BE2C (cell line): ENCODE measurements at regions not wholly inside any gene's neighbourhood (a gene's known extent, or its start where the extent isn't known, plus 50 kb on each side); places are given as distances from the start of the nearest gene placed in this dataset.

ENCODE experiments used
- DNase-seq: peaks from one replicate; pipeline ENCODE4 v3.0.0-alpha.2; 2020
- H3K27me3 ChIP-seq: fragments of 250-450 bp; sonication (Bioruptor Pico); 2 replicates; pipeline ENCODE4 v1.5.1; 2020; ENCODE audit warnings: mild to moderate bottlenecking
- H3K36me3 ChIP-seq: fragments of 250-450 bp; sonication (Bioruptor Pico); 2 replicates; pipeline ENCODE4 v1.5.1; 2020; ENCODE audit warnings: mild to moderate bottlenecking
- H3K4me1 ChIP-seq: fragments of 250-450 bp; sonication (Bioruptor Pico); 2 replicates; pipeline ENCODE4 v1.5.1; 2020
- H3K4me3 ChIP-seq: 2 replicates; pipeline ENCODE4 v1.5.1; 2011; ENCODE audit warnings: low read depth, low read length
- H3K9me3 ChIP-seq: fragments of 250-450 bp; sonication (Bioruptor Pico); 2 replicates; pipeline ENCODE4 v1.5.1; 2020
- TF ChIP-seq, protein P1 (sequence below): IDR thresholded peaks from 2 replicates; pipeline ENCODE4 v1.5.1; 2012; ENCODE audit warnings: mild to moderate bottlenecking, low read depth, low read length

GRCh38 chr7:10106609-10107008 lies 867.1 kb upstream of the PHF14 start:
- H3K27me3 ChIP-seq, result no peaks in the 10 kb centered on the region
- H3K9me3 ChIP-seq, result no peaks in the 10 kb centered on the region
- peaks cover 9% of the 10 kb centered on the region for H3K4me1 ChIP-seq
- TF ChIP-seq, protein P1, sequence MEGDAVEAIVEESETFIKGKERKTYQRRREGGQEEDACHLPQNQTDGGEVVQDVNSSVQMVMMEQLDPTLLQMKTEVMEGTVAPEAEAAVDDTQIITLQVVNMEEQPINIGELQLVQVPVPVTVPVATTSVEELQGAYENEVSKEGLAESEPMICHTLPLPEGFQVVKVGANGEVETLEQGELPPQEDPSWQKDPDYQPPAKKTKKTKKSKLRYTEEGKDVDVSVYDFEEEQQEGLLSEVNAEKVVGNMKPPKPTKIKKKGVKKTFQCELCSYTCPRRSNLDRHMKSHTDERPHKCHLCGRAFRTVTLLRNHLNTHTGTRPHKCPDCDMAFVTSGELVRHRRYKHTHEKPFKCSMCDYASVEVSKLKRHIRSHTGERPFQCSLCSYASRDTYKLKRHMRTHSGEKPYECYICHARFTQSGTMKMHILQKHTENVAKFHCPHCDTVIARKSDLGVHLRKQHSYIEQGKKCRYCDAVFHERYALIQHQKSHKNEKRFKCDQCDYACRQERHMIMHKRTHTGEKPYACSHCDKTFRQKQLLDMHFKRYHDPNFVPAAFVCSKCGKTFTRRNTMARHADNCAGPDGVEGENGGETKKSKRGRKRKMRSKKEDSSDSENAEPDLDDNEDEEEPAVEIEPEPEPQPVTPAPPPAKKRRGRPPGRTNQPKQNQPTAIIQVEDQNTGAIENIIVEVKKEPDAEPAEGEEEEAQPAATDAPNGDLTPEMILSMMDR, result no peak
- H3K36me3 ChIP-seq, result no peaks in the 10 kb centered on the region
- DNase-seq, result no peak
- H3K4me3 ChIP-seq, result no peak overlapping the region

- TF ChIP-seq, protein P1, result no peak
- no peak for DNase-seq
- Histone ChIP-seq H3K9me3 (no peaks in the 10 kb centered on the region), H3K4me1 (peaks cover 8% of the 10 kb centered on the region), H3K27me3 (no peaks in the 10 kb centered on the region), H3K36me3 (no peaks in the 10 kb centered on the region), H3K4me3 (no peak overlapping the region)
Measured at GRCh38 chr7:10116511-10116910, 857.2 kb upstream of the PHF14 start.

DNA sequence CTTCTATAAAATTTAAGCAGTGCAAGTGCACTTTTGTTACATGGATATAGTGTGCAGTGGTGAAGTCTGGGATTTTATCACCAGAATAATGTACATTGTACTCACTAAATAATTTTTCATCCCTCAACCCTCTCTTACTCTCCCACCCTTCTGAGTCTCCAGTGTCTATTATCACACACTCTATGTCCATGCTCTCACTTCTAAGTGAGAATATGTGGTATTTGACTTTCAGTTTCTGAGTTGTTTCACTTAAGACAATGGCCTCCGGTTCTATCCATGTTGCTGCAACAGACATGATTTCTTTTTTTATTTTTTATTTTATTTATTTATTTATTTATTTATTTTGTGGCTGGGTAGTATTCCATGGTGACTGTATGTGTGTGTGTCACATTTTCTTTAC lies 855.9 kb upstream of the PHF14 start:
- Histone ChIP-seq H3K4me1 (peaks cover 8% of the 10 kb centered on the region), H3K9me3 (no peaks in the 10 kb centered on the region), H3K36me3 (no peaks in the 10 kb centered on the region), H3K4me3 (no peak overlapping the region), H3K27me3 (no peaks in the 10 kb centered on the region)
- TF ChIP-seq, protein P1, result no peak
- DNase-seq, result no peak

DNA sequence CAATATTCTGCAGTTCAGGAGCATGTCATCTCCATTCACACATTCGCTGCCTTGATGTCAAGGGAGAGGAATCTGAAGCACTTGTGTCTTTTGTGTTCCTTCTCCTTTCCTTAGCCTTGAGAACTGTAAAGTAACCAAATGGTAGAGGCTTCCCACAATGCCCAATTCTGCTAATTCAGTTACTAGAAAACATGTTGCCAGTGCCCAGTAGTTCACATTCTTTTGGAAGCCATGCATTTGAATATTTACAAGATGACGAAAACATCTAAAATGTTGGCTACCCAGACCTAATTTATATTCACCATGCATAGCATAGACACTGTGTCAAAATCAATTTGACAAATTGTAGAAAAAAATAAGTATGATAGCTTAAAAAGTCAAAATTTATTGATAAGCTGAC lies 852.7 kb upstream of the PHF14 start:
- DNase-seq, result no peak
- Histone ChIP-seq H3K4me3 (no peak overlapping the region), H3K36me3 (no peaks in the 10 kb centered on the region), H3K27me3 (no peaks in the 10 kb centered on the region), H3K4me1 (peaks cover 13% of the 10 kb centered on the region), H3K9me3 (no peaks in the 10 kb centered on the region)
- TF ChIP-seq, protein P1, result no peak

- Histone ChIP-seq H3K4me3 (peak overlapping the region; percentile 59), H3K36me3 (no peaks in the 10 kb centered on the region), H3K27me3 (no peaks in the 10 kb centered on the region), H3K4me1 (peaks cover 13% of the 10 kb centered on the region), H3K9me3 (no peaks in the 10 kb centered on the region)
- DNase-seq, result peak; percentile 16
- TF ChIP-seq, protein P1, result no peak
Measured at GRCh38 chr7:10121631-10122030, 852.0 kb upstream of the PHF14 start.

GRCh38 chr7:10122551-10123100 lies 851.0 kb upstream of the PHF14 start:
- peaks cover 13% of the 10 kb centered on the region for H3K4me1 ChIP-seq
- no peaks in the 10 kb centered on the region for H3K27me3 ChIP-seq
- peak overlapping the region; percentile 59 for H3K4me3 ChIP-seq
- TF ChIP-seq, protein P1, result no peak
- peak; percentile 87 for DNase-seq
- no peaks in the 10 kb centered on the region for H3K9me3 ChIP-seq
- H3K36me3 ChIP-seq, result no peaks in the 10 kb centered on the region
